Ascending aorta (tissue), 2 donors: ENCODE measurements at regions not wholly inside any gene's neighbourhood (a gene's known extent, or its start where the extent isn't known, plus 50 kb on each side); places are given as distances from the start of the nearest gene placed in this dataset.

Experiments
- DNase-seq, 2 donors: peaks; one replicate each; pipeline ENCODE4 v3.0.0-alpha.2; 2019; ENCODE audit warnings: low spot score in 2 of 2
- H3K27ac ChIP-seq, 2 donors: fragments of 200-600 bp; sonication (generic); one replicate each; pipeline ENCODE4 v1.5.1; 2016 to 2017; ENCODE audit warnings: mild to moderate bottlenecking in 1 of 2
- H3K27me3 ChIP-seq: fragments of 200-600 bp; sonication (generic); one replicate; pipeline ENCODE4 v1.5.1; 2017
- H3K36me3 ChIP-seq, 2 donors: fragments of 200-600 bp; sonication (generic); one replicate each; pipeline ENCODE4 v1.5.1; 2016
- H3K4me1 ChIP-seq, 2 donors: fragments of 200-600 bp; sonication (generic); one replicate each; pipeline ENCODE4 v1.5.1; 2016 to 2017; ENCODE audit warnings: mild to moderate bottlenecking in 1 of 2
- H3K4me3 ChIP-seq, 2 donors: fragments of 200-600 bp; sonication (generic); one replicate each; pipeline ENCODE4 v1.5.1; 2016 to 2017; ENCODE audit warnings: mild to moderate bottlenecking in 1 of 2
- H3K9me3 ChIP-seq, 2 donors: fragments of 200-600 bp; sonication (generic); one replicate each; pipeline ENCODE4 v1.5.1; 2016
- CTCF ChIP-seq, 3 experiments: fragments of 200-600 bp in 2 of 3; fragments of 450-650 bp in 1 of 3; sonication (generic) in 2 of 3; IDR thresholded peaks; one replicate each; pipeline ENCODE4 v1.5.1; 2016 to 2019; ENCODE audit warnings: antibody characterized with exemption in 3 of 3, mild to moderate bottlenecking in 1 of 3, moderate library complexity in 1 of 3
- intact Hi-C: fragments of 100-400 bp; cut with DNase I; formaldehyde crosslinking; loops from one replicate; pipeline ENCODE4 v1.15.1; 2023

- no peaks in the 10 kb centered on the region for H3K27me3 ChIP-seq
- H3K4me3 ChIP-seq = no peak overlapping the region
- no peaks in the 10 kb centered on the region for H3K4me1 ChIP-seq
- intact Hi-C loops = loop anchor here (5.0 to 10.0 kb wide), 2 partner anchors 48 to 325 kb away; no protein-coding TSS in a partner anchor
- no peaks in the 10 kb centered on the region for H3K9me3 ChIP-seq
- no peak for DNase-seq
- no peak for TF ChIP-seq CTCF (IDR thresholded peaks at IDR 0.05)
- H3K36me3 ChIP-seq = no peaks in the 10 kb centered on the region
- no peak overlapping the region for H3K27ac ChIP-seq
These were observed 95.9 kb upstream of the ETS2 start for GRCh38 chr21:38709876-38710275.

- no peaks in the 10 kb centered on the region for H3K9me3 ChIP-seq
- no peaks in the 10 kb centered on the region for H3K27me3 ChIP-seq
- peak overlapping the region in 1 of 2 donors; percentile 12 for H3K27ac ChIP-seq
- intact Hi-C loops = loop anchor here (1.0 to 10.0 kb wide), 4 partner anchors 41 to 327 kb away; no protein-coding TSS in a partner anchor
- H3K4me3 ChIP-seq = no peak overlapping the region
- no peaks in the 10 kb centered on the region for H3K4me1 ChIP-seq
- DNase-seq = peak in 1 of 2 donors; percentile 75
- peak; percentile 49 to 68 (median 51) for TF ChIP-seq CTCF (IDR thresholded peaks at IDR 0.05)
- H3K36me3 ChIP-seq = no peaks in the 10 kb centered on the region
These were observed 93.7 kb upstream of the ETS2 start for GRCh38 chr21:38712071-38712470.

GRCh38 chr21:38712664-38713063 lies 93.1 kb upstream of the ETS2 start:
- no peak for TF ChIP-seq CTCF (IDR thresholded peaks at IDR 0.05)
- intact Hi-C loops = loop anchor here (1.0 to 10.0 kb wide), 4 partner anchors 42 to 328 kb away; no protein-coding TSS in a partner anchor
- no peaks in the 10 kb centered on the region for H3K36me3 ChIP-seq
- DNase-seq = no peak
- no peaks in the 10 kb centered on the region for H3K4me1 ChIP-seq
- no peaks in the 10 kb centered on the region for H3K9me3 ChIP-seq
- no peaks in the 10 kb centered on the region for H3K27me3 ChIP-seq
- no peak overlapping the region for H3K4me3 ChIP-seq
- peak overlapping the region in 1 of 2 donors; percentile 12 for H3K27ac ChIP-seq

GRCh38 chr21:38714039-38714817 lies 91.5 kb upstream of the ETS2 start:
- Histone ChIP-seq H3K9me3 (no peaks in the 10 kb centered on the region), H3K4me1 (no peaks in the 10 kb centered on the region), H3K36me3 (no peaks in the 10 kb centered on the region), H3K27me3 (no peaks in the 10 kb centered on the region), H3K4me3 (no peak overlapping the region), H3K27ac (no peak overlapping the region)
- DNase-seq = no peak
- intact Hi-C loops = loop anchor here (5.0 to 10.0 kb wide), 2 partner anchors 52 to 329 kb away; no protein-coding TSS in a partner anchor
- TF ChIP-seq CTCF (IDR thresholded peaks at IDR 0.05) = no peak

GRCh38 chr21:38714999-38715398 lies 90.7 kb upstream of the ETS2 start:
- no peaks in the 10 kb centered on the region for H3K9me3 ChIP-seq
- TF ChIP-seq CTCF (IDR thresholded peaks at IDR 0.05) = no peak
- no peak for DNase-seq
- no peaks in the 10 kb centered on the region for H3K27me3 ChIP-seq
- no peaks in the 10 kb centered on the region for H3K36me3 ChIP-seq
- intact Hi-C loops = loop anchor here (5.0 to 10.0 kb wide), 2 partner anchors 53 to 330 kb away; no protein-coding TSS in a partner anchor
- H3K4me3 ChIP-seq = no peak overlapping the region
- no peaks in the 10 kb centered on the region for H3K4me1 ChIP-seq
- H3K27ac ChIP-seq = peak overlapping the region in 1 of 2 donors; percentile 36
